Thyroid gland (tissue), 4 donors: ENCODE measurements at regions not wholly inside any gene's neighbourhood (a gene's known extent, or its start where the extent isn't known, plus 50 kb on each side); places are given as distances from the start of the nearest gene placed in this dataset.

Source experiments
- CTCF ChIP-seq, 6 experiments: fragments of 200-600 bp in 3 of 6; fragments of 450-650 bp in 3 of 6; sonication (generic) in 3 of 6; IDR thresholded peaks; one replicate each; pipeline ENCODE4 v1.5.1; 2016 to 2019; ENCODE audit warnings: antibody characterized with exemption in 6 of 6, mild to moderate bottlenecking in 2 of 6, inconsistent platforms in 1 of 6, moderate library complexity in 1 of 6
- POLR2A ChIP-seq, 2 donors: fragments of 450-650 bp; IDR thresholded peaks; one replicate each; pipeline ENCODE4 v1.6.1; 2017; ENCODE audit warnings: antibody characterized with exemption in 2 of 2, mild to moderate bottlenecking in 2 of 2, moderate library complexity in 1 of 2

GRCh38 chr5:29262339-29263123 lies 1931.0 kb upstream of the CDH6 start:
- TF ChIP-seq CTCF (IDR thresholded peaks at IDR 0.05) (no peak), POLR2A (IDR thresholded peaks at IDR 0.05) (no peak)
